GM12864 (cell line): ENCODE measurements at regions not wholly inside any gene's neighbourhood (a gene's known extent, or its start where the extent isn't known, plus 50 kb on each side); places are given as distances from the start of the nearest gene placed in this dataset.

Experiments
- DNase-seq: peaks from one replicate; pipeline ENCODE4 v3.0.0-alpha.2; 2011; ENCODE audit warnings: low read depth
- H3K4me3 ChIP-seq: 2 replicates; pipeline ENCODE4 v1.5.1; 2011; ENCODE audit warnings: mild to moderate bottlenecking, low read depth, low read length, control low read depth
- CTCF ChIP-seq: IDR thresholded peaks from 2 replicates; pipeline ENCODE4 v1.5.1; 2011; ENCODE audit warnings: low read depth, mild to moderate bottlenecking, moderate library complexity, low read length, control low read depth, inconsistent platforms; ENCODE audit errors: missing control alignments

- no peak for DNase-seq
- TF ChIP-seq CTCF, result no peak
- no peak overlapping the region for H3K4me3 ChIP-seq
Measured at GRCh38 chr3:43796041-43796596, 105.4 kb downstream of the ABHD5 start.

- no peak for TF ChIP-seq CTCF
- DNase-seq, result no peak
- H3K4me3 ChIP-seq, result no peak overlapping the region
Measured at GRCh38 chr3:43797794-43798193, 107.1 kb downstream of the ABHD5 start.

GRCh38 chr3:43810797-43811196 is 120.1 kb downstream of the ABHD5 start:
- H3K4me3 ChIP-seq, result no peak overlapping the region
- TF ChIP-seq CTCF, result no peak
- DNase-seq, result no peak

- TF ChIP-seq CTCF, result no peak
- no peak overlapping the region for H3K4me3 ChIP-seq
- no peak for DNase-seq
Measured at GRCh38 chr3:43814461-43814860, 123.7 kb downstream of the ABHD5 start.

- TF ChIP-seq CTCF, result no peak
- no peak overlapping the region for H3K4me3 ChIP-seq
- DNase-seq, result no peak
Measured at GRCh38 chr3:43816372-43816771, 125.6 kb downstream of the ABHD5 start.

GRCh38 chr3:43817064-43817463 is 126.3 kb downstream of the ABHD5 start:
- TF ChIP-seq CTCF, result no peak
- DNase-seq, result no peak
- no peak overlapping the region for H3K4me3 ChIP-seq

GRCh38 chr3:43817825-43818224 is 127.1 kb downstream of the ABHD5 start:
- DNase-seq, result no peak
- TF ChIP-seq CTCF, result no peak
- H3K4me3 ChIP-seq, result no peak overlapping the region
